ENCODE measurements at regions not wholly inside any gene's neighbourhood (a gene's known extent, or its start where the extent isn't known, plus 50 kb on each side); places are given as distances from the start of the nearest gene placed in this dataset.

DNA sequence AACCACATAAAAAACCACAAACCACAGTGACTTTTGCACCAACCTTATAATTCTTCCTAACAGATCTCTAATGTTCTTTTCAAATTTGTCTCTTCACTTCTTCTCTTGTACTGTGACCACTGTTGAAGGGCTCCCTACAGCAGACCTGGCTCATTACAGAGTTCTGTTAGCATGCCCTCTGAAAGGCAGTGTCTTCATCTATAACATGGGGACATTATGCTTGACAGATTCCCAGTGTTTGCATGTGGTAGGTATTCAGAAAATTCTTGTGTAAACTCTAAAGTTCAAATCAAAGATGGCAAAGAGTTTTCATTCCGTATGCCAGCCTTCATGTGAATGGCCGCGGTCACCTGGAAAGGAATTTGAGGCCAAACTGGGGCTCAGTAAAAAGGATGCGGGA is 182.6 kb downstream of the DHX35 start:
- TF ChIP-seq CTCF (IDR thresholded peaks at IDR 0.05; ENCODE audit: low read depth, low read length) (no peak), EZH2phosphoT487 (IDR thresholded peaks at IDR 0.05; ENCODE audit: low read depth) (no peak)
